IMR-90 (cell line): ENCODE measurements at regions not wholly inside any gene's neighbourhood (a gene's known extent, or its start where the extent isn't known, plus 50 kb on each side); places are given as distances from the start of the nearest gene placed in this dataset.

Experiments used
- ATAC-seq: fragments of 200-7000 bp; cut with Tn5 transposase; 2 replicates; pipeline ENCODE4 v1.9.1; 2020; ENCODE audit warnings: low read depth, mild to moderate bottlenecking, moderate library complexity
- BruUV-seq: library from RNA; stranded (reverse); fragments of 400-500 nt; replicated peaks from 2 replicates; lab custom pipeline; 2021; lab: Mats Ljungman, UMichigan
- CTCF ChIA-PET: fragments of 300-600 bp; formaldehyde crosslinking; extraction: SDS; loops from one replicate; lab custom pipeline; 2021; ENCODE audit warnings: antibody characterized with exemption; lab: Yijun Ruan, JAX
- POLR2A ChIA-PET: fragments of 300-600 bp; sonication (Branson Sonifier 250); formaldehyde crosslinking; loops from one replicate; lab custom pipeline; 2022; ENCODE audit warnings: antibody characterized with exemption; ENCODE audit not compliant: unreplicated experiment; lab: Charles Lee
- DNase-seq: peaks from one replicate; pipeline ENCODE4 v3.0.0; 2013
- H2AFZ ChIP-seq: replicated peaks from 2 replicates; pipeline ENCODE3; 2013; ENCODE audit warnings: low read length, mild to moderate bottlenecking; ENCODE audit not compliant: poor library complexity
- H2AK5ac ChIP-seq: 2 replicates; pipeline ENCODE4 v1.6.1; 2013; ENCODE audit warnings: low read depth, low read length, inconsistent platforms
- H2AK9ac ChIP-seq: replicated peaks from 2 replicates; pipeline ENCODE3; 2013; ENCODE audit warnings: mild to moderate bottlenecking, low read depth, low read length, moderate library complexity; ENCODE audit not compliant: poor library complexity
- H2BK120ac ChIP-seq: 2 replicates; pipeline ENCODE4 v1.6.1; 2013; ENCODE audit warnings: low read depth, low read length, inconsistent platforms
- H2BK15ac ChIP-seq: 3 replicates; pipeline ENCODE4 v1.6.1; 2013; ENCODE audit warnings: low read depth, low read length, inconsistent platforms
- H2BK20ac ChIP-seq: 2 replicates; pipeline ENCODE4 v1.6.1; 2013; ENCODE audit warnings: low read depth, mild to moderate bottlenecking, inconsistent platforms, low read length, moderate library complexity
- H2BK5ac ChIP-seq: 2 replicates; pipeline ENCODE4 v1.6.1; 2013; ENCODE audit warnings: mild to moderate bottlenecking, low read depth, low read length, inconsistent platforms; ENCODE audit not compliant: poor library complexity, severe bottlenecking
- H3K14ac ChIP-seq: replicated peaks from 2 replicates; pipeline ENCODE4 v1.6.1; 2013; ENCODE audit warnings: low read depth, low read length, inconsistent platforms
- H3K18ac ChIP-seq: 2 replicates; pipeline ENCODE4 v1.6.1; 2013; ENCODE audit warnings: low read depth, low read length, control low read depth
- H3K23ac ChIP-seq: 2 replicates; pipeline ENCODE4 v1.6.1; 2013; ENCODE audit warnings: low read depth, low read length, inconsistent platforms
- H3K27ac ChIP-seq: 2 replicates; pipeline ENCODE4 v1.5.1; 2013; ENCODE audit warnings: mild to moderate bottlenecking, control low read depth, low read length; ENCODE audit not compliant: insufficient read depth
- H3K27me3 ChIP-seq: 2 replicates; pipeline ENCODE4 v1.6.1; 2013; ENCODE audit warnings: low read length; ENCODE audit not compliant: control insufficient read depth, insufficient read depth
- H3K36me3 ChIP-seq: 2 replicates; pipeline ENCODE4 v1.6.1; 2013; ENCODE audit warnings: low read length, mixed read lengths; ENCODE audit not compliant: control insufficient read depth, insufficient read depth
- H3K4ac ChIP-seq: 2 replicates; pipeline ENCODE4 v1.6.1; 2013; ENCODE audit warnings: low read depth, low read length, inconsistent platforms
- H3K4me1 ChIP-seq: 2 replicates; pipeline ENCODE4 v1.6.1; 2013; ENCODE audit warnings: low read length, mixed read lengths; ENCODE audit not compliant: control insufficient read depth, insufficient read depth
- H3K4me2 ChIP-seq: 2 replicates; pipeline ENCODE4 v1.6.1; 2013; ENCODE audit warnings: low read depth, mild to moderate bottlenecking, control low read depth, low read length, moderate library complexity
- H3K4me3 ChIP-seq: 2 replicates; pipeline ENCODE4 v1.5.1; 2013; ENCODE audit warnings: low read depth, mild to moderate bottlenecking, control low read depth, low read length, moderate library complexity; ENCODE audit not compliant: insufficient read depth
- H3K56ac ChIP-seq: 2 replicates; pipeline ENCODE4 v1.6.1; 2013; ENCODE audit warnings: low read length, inconsistent platforms; ENCODE audit not compliant: insufficient read depth; ENCODE audit errors: extremely low read depth
- H3K79me1 ChIP-seq, 2 experiments: 2 replicates each; pipeline ENCODE4 v1.6.1; 2013; ENCODE audit warnings: low read length in 2 of 2, inconsistent platforms in 1 of 2, low read depth in 1 of 2
- H3K9ac ChIP-seq: 2 replicates; pipeline ENCODE4 v1.6.1; 2013; ENCODE audit warnings: low read depth, low read length, control low read depth
- H3K9me1 ChIP-seq: 2 replicates; pipeline ENCODE4 v1.6.1; 2013; ENCODE audit warnings: low read length, inconsistent platforms; ENCODE audit not compliant: insufficient read depth
- H3K9me3 ChIP-seq: 2 replicates; pipeline ENCODE4 v1.6.1; 2013; ENCODE audit warnings: low read length; ENCODE audit not compliant: control insufficient read depth, insufficient read depth
- H4K20me1 ChIP-seq: 2 replicates; pipeline ENCODE4 v1.6.1; 2013; ENCODE audit warnings: low read length, inconsistent platforms; ENCODE audit not compliant: insufficient read depth
- H4K5ac ChIP-seq: 2 replicates; pipeline ENCODE4 v1.6.1; 2013; ENCODE audit warnings: mild to moderate bottlenecking, low read depth, low read length, control low read depth
- H4K8ac ChIP-seq, 2 experiments: 2 replicates each; pipeline ENCODE4 v1.6.1; 2013; ENCODE audit warnings: low read depth in 2 of 2, low read length in 2 of 2, control low read depth in 1 of 2, inconsistent platforms in 1 of 2
- H4K91ac ChIP-seq: 2 replicates; pipeline ENCODE4 v1.6.1; 2013; ENCODE audit warnings: low read depth, low read length, inconsistent platforms; ENCODE audit not compliant: insufficient read depth
- CEBPB ChIP-seq: IDR thresholded peaks from 2 replicates; pipeline ENCODE4 v1.6.1; 2012; ENCODE audit warnings: low read depth, low read length, improper control_type of control experiment
- CHD1 ChIP-seq: IDR thresholded peaks from 2 replicates; pipeline ENCODE4 v1.6.1; 2012; ENCODE audit warnings: low read depth, low read length, improper control_type of control experiment
- ELK1 ChIP-seq: fragments of 150-350 bp; IDR thresholded peaks from 2 replicates; pipeline ENCODE4 v1.6.1; 2016; ENCODE audit warnings: low read depth, mild to moderate bottlenecking, low read length, moderate library complexity, borderline replicate concordance
- FOS ChIP-seq: fragments of 150-350 bp; IDR thresholded peaks from 2 replicates; pipeline ENCODE4 v1.6.1; 2016; ENCODE audit warnings: low read depth, low read length
- MAZ ChIP-seq: IDR thresholded peaks from 2 replicates; pipeline ENCODE4 v1.6.1; 2012; ENCODE audit warnings: low read depth, mild to moderate bottlenecking, low read length, improper control_type of control experiment, moderate library complexity, borderline replicate concordance
- NFE2L2 ChIP-seq: fragments of 150-350 bp; IDR thresholded peaks from 2 replicates; pipeline ENCODE4 v1.6.1; 2016; ENCODE audit warnings: low read depth, mild to moderate bottlenecking, low read length
- RAD21 ChIP-seq: IDR thresholded peaks from 2 replicates; pipeline ENCODE4 v1.6.1; 2012; ENCODE audit warnings: low read length, improper control_type of control experiment
- RCOR1 ChIP-seq: IDR thresholded peaks from 2 replicates; pipeline ENCODE4 v1.6.1; 2012; ENCODE audit warnings: mild to moderate bottlenecking, low read length, improper control_type of control experiment; ENCODE audit not compliant: insufficient replicate concordance
- RFX5 ChIP-seq: IDR thresholded peaks from 2 replicates; pipeline ENCODE4 v1.8.0; 2012; ENCODE audit warnings: low read depth, mild to moderate bottlenecking, low read length, moderate library complexity
- SMC3 ChIP-seq: fragments of 150-350 bp; IDR thresholded peaks from 2 replicates; pipeline ENCODE4 v1.6.1; 2016; ENCODE audit warnings: low read depth, mild to moderate bottlenecking, antibody characterized with exemption, low read length, moderate library complexity
- USF2 ChIP-seq: fragments of 150-350 bp; IDR thresholded peaks from 2 replicates; pipeline ENCODE4 v1.6.1; 2017; ENCODE audit warnings: mild to moderate bottlenecking, antibody characterized with exemption, low read length, low read depth
- WGBS, 2 experiments: methylation state at CpG; one replicate each; pipeline versions ENCODE4 v1.1.5 to v1.1.7; 2013; ENCODE audit warnings: missing lambda C conversion rate in 2 of 2; ENCODE audit not compliant: insufficient read length in 1 of 2; ENCODE audit errors: extremely low coverage in 2 of 2; 5-methylcytosine and 5-hydroxymethylcytosine counted together
- dilution Hi-C: fragments of 300-500 bp; cut with HindIII; formaldehyde crosslinking; loops from one replicate; pipeline ENCODE4 v1.14.3; 2018; ENCODE audit warnings: low sequenced_read_pairs; ENCODE audit not compliant: unreplicated experiment
- in situ Hi-C: fragments of 300-500 bp; cut with MboI; formaldehyde crosslinking; loops from 3 replicates; pipeline ENCODE4 v1.14.3; 2019; ENCODE audit warnings: low sequenced_read_pairs, inconsistent platforms, mixed read lengths
- intact Hi-C: fragments of 100-400 bp; cut with micrococcal nuclease; formaldehyde crosslinking; loops from 2 replicates; pipeline ENCODE4 v1.10.0; 2022

DNA sequence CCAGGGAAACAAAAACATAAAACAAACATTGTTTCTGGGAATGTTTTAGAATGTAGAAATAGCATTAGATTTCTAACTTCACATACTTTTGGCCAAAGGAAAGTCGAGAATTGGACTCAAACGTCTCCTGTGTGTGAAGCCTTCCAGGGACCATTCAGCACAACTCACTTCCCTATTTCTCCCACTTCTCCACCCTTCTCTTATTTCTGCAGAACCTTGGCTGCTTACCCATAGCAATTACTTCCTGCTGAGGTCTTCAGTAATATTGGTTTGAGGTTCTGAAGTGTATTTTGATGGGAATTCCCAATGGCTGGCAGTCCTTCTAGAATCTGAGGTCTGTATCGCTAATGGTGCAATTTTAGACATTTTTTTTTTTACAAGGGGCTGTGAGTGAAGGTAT is 158.3 kb upstream of the SNX19 start:
- POLR2A ChIA-PET = no interaction called here
- no TSS peak for BruUV-seq
- Histone ChIP-seq H3K79me1 (no peaks in the 10 kb centered on the region), H2BK20ac (no peak overlapping the region), H3K4me1 (peaks cover 2% of the 10 kb centered on the region; the same call in 1 of the 2 replicates), H3K9me3 (no peaks in the 10 kb centered on the region), H2BK5ac (no peak overlapping the region), H3K56ac (no peak overlapping the region), H3K23ac (no peak overlapping the region), H3K14ac (no peak overlapping the region), H2BK15ac (no peak overlapping the region), H3K9ac (no peak overlapping the region), H3K4me3 (no peak overlapping the region), H4K5ac (no peak overlapping the region), H4K8ac (no peak overlapping the region), H4K20me1 (no peaks in the 10 kb centered on the region), H3K4me2 (no peak overlapping the region), H4K91ac (no peak overlapping the region), H3K36me3 (no peaks in the 10 kb centered on the region), H3K9me1 (peaks cover 4% of the 10 kb centered on the region; the same call in 1 of the 2 replicates), H2AK9ac (no peak overlapping the region), H3K18ac (no peak overlapping the region), H3K27ac (no peak overlapping the region), H2AFZ (no peak overlapping the region), H3K27me3 (no peaks in the 10 kb centered on the region), H3K4ac (no peak overlapping the region), H2BK120ac (no peak overlapping the region; the same call in 1 of the 2 replicates), H2AK5ac (no peak overlapping the region)
- ATAC-seq (no peak), DNase-seq (no peak)
- TF ChIP-seq ELK1 (no peak), CEBPB (no peak), RAD21 (no peak), RCOR1 (no peak), CHD1 (no peak), USF2 (no peak), MAZ (no peak), NFE2L2 (no peak), RFX5 (no peak), SMC3 (no peak), FOS (no peak)
- CTCF ChIA-PET = no interaction called here
- intact Hi-C loops = no loop called here
- no CpG with 5 or more reads among the region's 3 CpGs for WGBS, 2 experiments
- dilution Hi-C loops = no loop called here
- in situ Hi-C loops = loop anchor here (25.0 kb wide), 1 partner anchor 438 kb away; no protein-coding TSS in a partner anchor
